Peyer's patch (tissue), 4 donors: ENCODE measurements at regions not wholly inside any gene's neighbourhood (a gene's known extent, or its start where the extent isn't known, plus 50 kb on each side); places are given as distances from the start of the nearest gene placed in this dataset.

Source experiments
- CTCF ChIP-seq, 6 experiments: fragments of 450-650 bp in 4 of 6; fragments of 200-600 bp in 2 of 6; sonication (generic) in 1 of 6; IDR thresholded peaks; one replicate each; pipeline ENCODE4 v1.5.1; 2017 to 2019; ENCODE audit warnings: antibody characterized with exemption in 6 of 6, mild to moderate bottlenecking in 3 of 6, moderate library complexity in 1 of 6
- POLR2A ChIP-seq, 2 donors: fragments of 450-650 bp; IDR thresholded peaks; one replicate each; pipeline ENCODE4 v1.5.1; 2017; ENCODE audit warnings: antibody characterized with exemption in 2 of 2, mild to moderate bottlenecking in 2 of 2, moderate library complexity in 2 of 2

- TF ChIP-seq POLR2A (IDR thresholded peaks at IDR 0.05) (no peak), CTCF (IDR thresholded peaks at IDR 0.05) (no peak)
Observed at GRCh38 chr1:95332754-95333153, 98.7 kb downstream of the RWDD3 start.
